Endothelial cell (in vitro differentiated cells): ENCODE measurements at regions not wholly inside any gene's neighbourhood (a gene's known extent, or its start where the extent isn't known, plus 50 kb on each side); places are given as distances from the start of the nearest gene placed in this dataset.

Source experiments
- DNase-seq: peaks from one replicate; pipeline ENCODE4 v3.0.0; 2021; ENCODE audit warnings: low spot score
- H3K27ac Mint-ChIP-seq: one replicate; pipeline ENCODE4 v1.8.0; 2021; ENCODE audit warnings: mixed read lengths, inconsistent platforms; ENCODE audit not compliant: unreplicated experiment
- H3K27me3 Mint-ChIP-seq: one replicate; pipeline ENCODE4 v1.8.0; 2021; ENCODE audit warnings: mild to moderate bottlenecking, moderate library complexity, mixed read lengths, inconsistent platforms; ENCODE audit not compliant: unreplicated experiment
- H3K36me3 Mint-ChIP-seq: one replicate; pipeline ENCODE4 v1.8.0; 2021; ENCODE audit warnings: mild to moderate bottlenecking, low read depth, mixed read lengths, inconsistent platforms; ENCODE audit not compliant: unreplicated experiment
- H3K4me1 Mint-ChIP-seq: one replicate; pipeline ENCODE4 v1.8.0; 2021; ENCODE audit warnings: mild to moderate bottlenecking, mixed read lengths, inconsistent platforms; ENCODE audit not compliant: unreplicated experiment
- H3K4me3 Mint-ChIP-seq: one replicate; pipeline ENCODE4 v1.8.0; 2021; ENCODE audit warnings: mild to moderate bottlenecking, mixed read lengths, inconsistent platforms; ENCODE audit not compliant: unreplicated experiment
- H3K9me3 Mint-ChIP-seq: one replicate; pipeline ENCODE4 v1.8.0; 2021; ENCODE audit warnings: mixed read lengths, inconsistent platforms; ENCODE audit not compliant: unreplicated experiment
- TF ChIP-seq, protein P1 (sequence below): fragments of 200-600 bp; sonication (generic); IDR thresholded peaks from one replicate; pipeline ENCODE4 v1.5.0; 2021; ENCODE audit warnings: antibody characterized with exemption; ENCODE audit not compliant: unreplicated experiment

DNA sequence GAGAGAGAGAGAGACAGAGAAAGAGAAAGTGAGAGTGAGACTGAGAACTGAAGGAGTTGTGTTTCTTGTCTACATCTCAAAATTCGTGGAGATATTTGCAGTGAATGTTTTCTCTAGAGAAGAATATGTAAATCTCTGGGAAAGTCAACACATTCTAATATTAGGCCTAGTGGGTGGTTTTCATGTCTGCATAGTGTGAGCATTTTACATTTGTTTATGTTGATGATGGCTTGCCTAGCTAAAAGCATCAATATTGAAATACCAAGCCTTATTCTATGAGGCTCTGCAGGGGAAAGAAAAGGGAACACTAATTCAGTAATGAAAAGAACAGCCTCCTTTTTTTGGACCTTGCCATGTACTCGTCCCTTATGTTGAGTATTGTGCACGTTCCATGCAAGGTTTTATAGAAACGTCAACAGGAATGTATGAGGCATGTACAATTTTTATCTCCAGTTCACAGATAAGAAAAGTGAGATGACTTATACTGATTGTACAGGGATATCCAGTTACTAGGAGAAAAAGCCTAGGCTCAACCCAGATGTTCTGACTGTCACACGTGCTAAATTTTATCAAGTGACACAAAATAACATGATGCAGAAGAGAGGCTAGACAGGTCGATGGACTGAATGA, 1288.9 kb upstream of the SLC10A2 start:
- no peak overlapping the region for H3K27ac Mint-ChIP-seq
- H3K9me3 Mint-ChIP-seq, result no peaks in the 10 kb centered on the region
- no peaks in the 10 kb centered on the region for H3K27me3 Mint-ChIP-seq
- TF ChIP-seq, protein P1, sequence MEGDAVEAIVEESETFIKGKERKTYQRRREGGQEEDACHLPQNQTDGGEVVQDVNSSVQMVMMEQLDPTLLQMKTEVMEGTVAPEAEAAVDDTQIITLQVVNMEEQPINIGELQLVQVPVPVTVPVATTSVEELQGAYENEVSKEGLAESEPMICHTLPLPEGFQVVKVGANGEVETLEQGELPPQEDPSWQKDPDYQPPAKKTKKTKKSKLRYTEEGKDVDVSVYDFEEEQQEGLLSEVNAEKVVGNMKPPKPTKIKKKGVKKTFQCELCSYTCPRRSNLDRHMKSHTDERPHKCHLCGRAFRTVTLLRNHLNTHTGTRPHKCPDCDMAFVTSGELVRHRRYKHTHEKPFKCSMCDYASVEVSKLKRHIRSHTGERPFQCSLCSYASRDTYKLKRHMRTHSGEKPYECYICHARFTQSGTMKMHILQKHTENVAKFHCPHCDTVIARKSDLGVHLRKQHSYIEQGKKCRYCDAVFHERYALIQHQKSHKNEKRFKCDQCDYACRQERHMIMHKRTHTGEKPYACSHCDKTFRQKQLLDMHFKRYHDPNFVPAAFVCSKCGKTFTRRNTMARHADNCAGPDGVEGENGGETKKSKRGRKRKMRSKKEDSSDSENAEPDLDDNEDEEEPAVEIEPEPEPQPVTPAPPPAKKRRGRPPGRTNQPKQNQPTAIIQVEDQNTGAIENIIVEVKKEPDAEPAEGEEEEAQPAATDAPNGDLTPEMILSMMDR, result no peak
- H3K4me3 Mint-ChIP-seq, result no peak overlapping the region
- H3K36me3 Mint-ChIP-seq, result no peaks in the 10 kb centered on the region
- no peak for DNase-seq
- no peaks in the 10 kb centered on the region for H3K4me1 Mint-ChIP-seq

DNA sequence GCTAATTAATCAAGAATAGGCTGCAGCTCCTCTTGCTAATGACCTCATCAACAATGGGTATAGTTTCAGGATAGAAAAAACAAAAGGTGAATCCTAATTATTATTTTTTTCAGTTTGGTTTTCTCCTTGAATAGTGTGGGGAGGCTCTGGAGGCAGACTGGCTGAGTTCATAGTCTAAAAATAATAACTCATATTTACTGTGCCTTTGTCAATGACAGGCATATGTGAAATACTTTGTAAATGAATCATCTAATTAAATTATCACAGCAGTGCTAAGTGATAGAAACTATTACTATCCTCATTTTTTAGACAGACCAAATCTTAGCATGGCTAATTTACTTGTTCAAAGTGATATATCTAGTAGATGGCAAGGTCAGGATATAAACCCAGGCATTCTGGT, 1261.0 kb upstream of the SLC10A2 start:
- Mint-ChIP-seq H3K4me3 (no peak overlapping the region), H3K9me3 (no peaks in the 10 kb centered on the region), H3K4me1 (no peaks in the 10 kb centered on the region), H3K27me3 (peaks cover 2% of the 10 kb centered on the region), H3K27ac (no peak overlapping the region), H3K36me3 (no peaks in the 10 kb centered on the region)
- DNase-seq, result no peak
- TF ChIP-seq, protein P1, result no peak

DNA sequence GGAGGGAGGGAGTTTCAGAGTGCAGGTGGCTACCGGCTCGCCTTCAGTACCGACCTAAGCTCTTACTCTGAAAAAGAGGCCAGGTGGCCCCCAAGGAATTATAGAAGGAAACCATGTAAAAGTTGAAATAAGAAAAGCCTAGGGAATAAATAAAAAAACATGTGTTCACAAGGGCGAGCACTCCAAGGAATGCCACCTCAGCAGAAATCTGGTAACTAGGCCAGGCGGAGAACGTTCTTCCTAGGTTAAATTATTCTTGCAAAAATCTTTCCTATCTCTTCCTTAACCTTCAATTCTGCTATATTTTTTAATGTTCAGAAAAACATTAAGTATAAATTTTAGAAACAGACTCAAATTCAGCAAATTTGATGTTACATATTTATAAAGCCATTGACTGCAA, 1260.3 kb upstream of the SLC10A2 start:
- Mint-ChIP-seq H3K9me3 (no peaks in the 10 kb centered on the region), H3K4me1 (no peaks in the 10 kb centered on the region), H3K4me3 (no peak overlapping the region), H3K27me3 (peaks cover 2% of the 10 kb centered on the region), H3K27ac (no peak overlapping the region), H3K36me3 (no peaks in the 10 kb centered on the region)
- TF ChIP-seq, protein P1, result no peak
- DNase-seq, result no peak

DNA sequence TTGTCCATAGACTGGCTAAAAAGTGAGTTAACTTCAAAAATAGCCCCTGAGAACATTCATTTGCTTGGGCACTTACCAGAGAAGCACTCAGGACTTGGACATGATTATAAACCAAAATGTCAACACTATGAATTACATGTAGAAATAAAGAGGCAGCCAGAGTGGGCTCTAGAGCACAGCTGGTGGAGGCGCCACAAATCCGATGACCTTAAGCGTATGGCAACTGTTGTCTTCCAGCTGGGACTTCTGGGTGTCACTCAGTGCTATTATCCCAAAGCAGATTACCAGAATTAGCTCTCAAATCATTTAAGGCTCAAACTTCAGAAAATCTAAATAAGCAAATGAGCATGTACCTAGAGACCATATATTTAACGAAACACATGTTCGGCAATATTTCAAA, 1255.5 kb upstream of the SLC10A2 start:
- H3K9me3 Mint-ChIP-seq, result no peaks in the 10 kb centered on the region
- TF ChIP-seq, protein P1, result no peak
- H3K4me3 Mint-ChIP-seq, result no peak overlapping the region
- H3K4me1 Mint-ChIP-seq, result no peaks in the 10 kb centered on the region
- no peak for DNase-seq
- no peaks in the 10 kb centered on the region for H3K36me3 Mint-ChIP-seq
- H3K27ac Mint-ChIP-seq, result no peak overlapping the region
- peaks cover 2% of the 10 kb centered on the region for H3K27me3 Mint-ChIP-seq

DNA sequence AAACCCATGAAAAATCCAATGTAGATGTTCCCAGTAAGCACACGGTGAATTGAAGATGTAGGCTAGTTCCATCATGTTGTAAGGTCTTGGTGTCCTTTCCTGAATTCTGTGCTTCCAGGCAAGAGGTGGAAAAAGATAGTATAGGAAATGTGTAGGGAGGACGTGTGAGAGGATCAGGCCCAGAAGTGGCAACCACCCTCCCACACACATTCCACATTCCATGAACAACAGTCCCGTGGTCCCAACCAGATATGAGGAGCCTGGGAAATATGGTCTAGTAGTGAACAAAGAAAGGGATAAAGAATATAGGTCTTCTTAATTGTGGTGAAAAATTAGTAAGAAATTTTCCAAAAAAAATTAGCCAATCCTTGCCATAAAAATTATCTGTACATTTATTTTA, 1254.2 kb upstream of the SLC10A2 start:
- DNase-seq, result no peak
- H3K9me3 Mint-ChIP-seq, result no peaks in the 10 kb centered on the region
- TF ChIP-seq, protein P1, result no peak
- H3K4me1 Mint-ChIP-seq, result no peaks in the 10 kb centered on the region
- no peak overlapping the region for H3K4me3 Mint-ChIP-seq
- no peaks in the 10 kb centered on the region for H3K36me3 Mint-ChIP-seq
- H3K27me3 Mint-ChIP-seq, result peaks cover 2% of the 10 kb centered on the region
- no peak overlapping the region for H3K27ac Mint-ChIP-seq
